HG02884 (cell line): ENCODE measurements at regions not wholly inside any gene's neighbourhood (a gene's known extent, or its start where the extent isn't known, plus 50 kb on each side); places are given as distances from the start of the nearest gene placed in this dataset.

Experiments used
- ATAC-seq: cut with Tn5 transposase; IDR thresholded peaks from one replicate; pipeline ENCODE4 v1.9.1; 2021; ENCODE audit warnings: mild to moderate bottlenecking, moderate library complexity; ENCODE audit not compliant: unreplicated experiment

DNA sequence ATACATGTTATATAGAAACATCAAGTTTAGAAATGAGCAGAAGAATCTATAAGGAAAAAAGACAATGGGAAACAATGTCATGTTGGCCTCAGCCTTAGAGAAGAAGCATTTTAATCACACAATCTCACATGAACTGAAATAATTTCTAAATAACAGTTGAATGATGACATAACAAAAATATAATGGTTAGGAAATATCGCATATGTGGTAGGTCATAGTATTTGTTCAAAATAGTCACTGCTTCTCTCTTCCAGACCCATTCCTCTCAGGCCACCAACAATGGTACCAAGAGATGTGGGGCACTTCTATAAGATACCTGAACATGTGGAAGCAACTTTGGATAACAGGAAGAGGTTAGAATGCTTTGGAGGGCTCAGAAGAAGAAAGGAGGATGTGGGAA lies 195.7 kb upstream of the PDZRN3 start:
- ATAC-seq = no peak

DNA sequence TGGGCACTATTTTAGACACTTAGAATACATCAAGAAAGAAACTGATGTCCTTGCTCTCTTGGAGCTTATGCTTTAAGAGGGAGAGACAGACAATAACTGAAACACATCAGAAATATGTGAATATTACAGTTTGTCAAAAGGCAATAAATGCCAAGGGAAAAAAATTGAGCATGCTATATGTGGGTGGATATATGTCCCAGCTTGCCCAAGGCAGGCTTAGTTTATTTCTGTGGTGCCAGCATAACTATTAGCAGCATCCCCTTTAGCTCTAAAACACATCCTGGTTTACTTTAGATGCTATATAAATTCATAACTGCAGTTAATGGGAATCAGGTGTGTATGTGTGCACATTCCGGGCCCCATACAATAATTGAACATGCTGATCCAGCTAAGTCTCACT lies 191.2 kb upstream of the PDZRN3 start:
- no peak for ATAC-seq

DNA sequence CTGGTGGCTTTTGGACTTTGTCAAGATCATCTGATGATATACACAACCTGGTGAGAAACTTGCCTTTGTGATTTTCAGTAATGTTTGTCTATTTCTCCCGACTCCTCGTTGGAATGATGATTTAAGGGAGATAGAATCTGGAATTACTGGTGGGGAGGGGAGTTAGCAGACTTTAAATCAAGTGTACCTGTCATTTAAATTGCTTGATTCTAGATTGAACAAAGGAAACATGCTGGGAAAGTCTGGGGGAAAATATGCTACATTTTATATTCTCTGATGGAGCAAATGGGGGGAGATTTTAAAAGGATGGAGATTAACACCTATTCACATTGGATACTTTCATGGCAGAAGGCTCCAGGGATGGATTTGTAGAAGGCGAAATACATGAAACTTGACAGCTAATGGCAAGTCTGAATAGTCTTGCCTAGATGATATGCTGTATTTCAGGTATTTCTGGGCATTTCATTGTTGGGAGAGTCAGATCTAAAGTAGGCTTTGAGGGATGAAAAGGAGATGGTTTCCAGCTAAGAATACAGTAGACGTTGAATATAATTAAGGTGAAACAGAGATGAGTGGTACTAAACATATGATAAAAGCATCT lies 189.1 kb upstream of the PDZRN3 start:
- no peak for ATAC-seq

DNA sequence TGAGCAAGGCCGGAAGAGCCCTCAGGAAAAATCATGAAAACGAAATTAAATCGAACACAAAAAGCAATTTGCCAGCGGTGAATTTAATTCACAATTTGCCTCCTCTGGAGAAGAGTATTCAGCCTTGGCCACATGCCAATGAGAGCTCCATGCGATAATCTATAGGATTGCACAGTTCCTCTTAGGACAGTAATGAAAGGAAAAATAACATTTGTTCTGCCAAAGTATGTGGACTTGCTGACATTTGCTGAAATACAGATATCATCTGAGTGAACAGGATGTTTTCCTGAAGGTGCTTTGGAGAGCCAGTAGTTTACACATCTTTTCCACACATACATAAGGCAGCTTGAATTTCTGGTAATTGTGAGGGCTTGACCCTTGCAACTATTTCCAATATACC lies 188.6 kb upstream of the PDZRN3 start:
- no peak for ATAC-seq

GRCh38 chr3:73812054-73812453 lies 187.3 kb upstream of the PDZRN3 start:
- ATAC-seq = no peak

DNA sequence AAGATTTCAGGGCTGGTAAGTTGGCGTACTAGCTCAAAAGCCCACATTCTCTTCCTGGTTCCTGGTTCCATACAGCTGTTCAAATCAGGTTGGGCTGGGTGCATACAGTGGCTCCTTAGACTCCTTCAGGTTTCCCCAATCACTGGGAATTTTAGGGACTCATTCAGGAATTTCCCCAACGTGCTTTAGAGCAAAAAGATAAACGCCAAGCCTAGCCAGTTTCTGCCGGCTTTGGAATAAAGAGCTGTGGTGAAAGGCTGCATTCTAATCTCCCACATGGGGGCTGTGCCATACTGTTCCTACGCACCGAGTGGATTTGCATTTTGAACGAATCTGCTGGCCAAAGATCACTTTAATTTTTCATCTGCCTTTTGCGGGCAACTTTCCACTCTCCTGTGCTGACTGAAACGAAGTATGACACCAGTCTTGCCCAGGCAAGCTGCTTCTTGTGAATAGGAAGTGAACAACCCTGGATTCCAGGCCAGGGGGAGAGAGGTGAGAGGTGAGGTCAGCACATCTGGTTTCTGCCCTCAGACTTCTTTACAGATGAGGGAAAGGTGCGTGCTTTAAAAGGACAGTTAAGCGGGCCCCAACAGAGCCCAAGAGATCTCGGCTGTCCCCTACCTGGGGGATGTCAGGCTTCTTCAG lies 184.2 kb upstream of the PDZRN3 start:
- ATAC-seq = no peak

DNA sequence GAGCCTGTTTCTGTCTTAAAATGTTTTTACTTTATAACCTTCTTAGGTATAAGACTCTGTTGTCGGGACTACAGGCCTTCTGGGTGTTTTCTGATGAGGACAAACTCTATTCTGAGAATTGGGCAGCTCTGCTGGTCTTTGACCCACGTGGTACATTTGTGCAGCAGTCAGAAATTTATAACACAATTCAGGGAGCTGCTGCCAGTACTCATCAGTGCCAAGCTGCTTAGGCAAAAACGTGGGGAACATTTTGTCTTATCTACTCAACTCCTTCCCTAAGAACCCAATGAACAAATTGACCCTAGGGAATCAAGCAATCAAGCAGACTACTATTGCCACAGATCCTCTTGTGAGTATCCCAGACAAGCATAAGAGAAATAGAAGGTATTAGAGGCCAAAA lies 180.7 kb upstream of the PDZRN3 start:
- ATAC-seq = no peak

GRCh38 chr3:73804204-73804603 lies 179.5 kb upstream of the PDZRN3 start:
- no peak for ATAC-seq

GRCh38 chr3:73801444-73801843 lies 176.7 kb upstream of the PDZRN3 start:
- ATAC-seq = no peak

DNA sequence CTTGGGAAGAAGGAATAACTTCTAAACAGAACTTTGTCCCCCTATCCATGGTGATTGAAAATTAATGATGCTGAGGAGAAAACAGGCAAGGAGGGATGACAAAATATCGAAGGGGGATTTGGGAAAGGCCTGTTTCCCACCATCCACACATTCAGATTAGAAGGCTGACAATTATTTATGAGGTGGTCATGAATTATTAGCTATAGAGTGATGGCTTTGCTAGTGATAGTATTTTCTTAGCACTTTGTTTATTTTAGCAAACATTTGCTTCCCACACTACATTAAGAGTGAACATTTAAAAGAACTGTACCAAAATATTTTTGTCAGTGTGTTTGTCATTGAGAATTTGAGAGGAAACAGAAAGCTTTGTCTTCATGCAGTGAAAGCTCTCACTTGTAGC lies 172.6 kb upstream of the PDZRN3 start:
- ATAC-seq = no peak

DNA sequence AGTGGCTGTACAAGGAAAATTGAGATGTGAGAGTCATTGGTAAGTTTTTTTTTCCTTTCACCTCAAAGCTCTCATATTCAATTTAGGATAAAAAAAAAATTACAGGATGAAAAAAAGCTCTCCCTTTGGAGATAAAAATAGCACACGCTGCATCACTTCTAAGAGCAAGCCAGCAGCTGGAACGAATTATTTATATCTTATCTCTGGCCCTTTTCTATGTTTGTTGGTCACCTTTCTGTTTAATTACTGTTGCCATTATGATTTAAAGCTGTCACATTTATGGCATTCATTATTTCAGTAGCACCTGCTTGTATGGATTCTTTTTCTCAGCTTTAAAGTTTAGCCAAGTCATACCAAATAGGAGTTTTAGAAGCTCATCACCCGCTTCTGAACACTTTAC lies 171.6 kb upstream of the PDZRN3 start:
- ATAC-seq = no peak

- ATAC-seq = no peak
Observed at GRCh38 chr3:73791356-73791755, 166.6 kb upstream of the PDZRN3 start.

DNA sequence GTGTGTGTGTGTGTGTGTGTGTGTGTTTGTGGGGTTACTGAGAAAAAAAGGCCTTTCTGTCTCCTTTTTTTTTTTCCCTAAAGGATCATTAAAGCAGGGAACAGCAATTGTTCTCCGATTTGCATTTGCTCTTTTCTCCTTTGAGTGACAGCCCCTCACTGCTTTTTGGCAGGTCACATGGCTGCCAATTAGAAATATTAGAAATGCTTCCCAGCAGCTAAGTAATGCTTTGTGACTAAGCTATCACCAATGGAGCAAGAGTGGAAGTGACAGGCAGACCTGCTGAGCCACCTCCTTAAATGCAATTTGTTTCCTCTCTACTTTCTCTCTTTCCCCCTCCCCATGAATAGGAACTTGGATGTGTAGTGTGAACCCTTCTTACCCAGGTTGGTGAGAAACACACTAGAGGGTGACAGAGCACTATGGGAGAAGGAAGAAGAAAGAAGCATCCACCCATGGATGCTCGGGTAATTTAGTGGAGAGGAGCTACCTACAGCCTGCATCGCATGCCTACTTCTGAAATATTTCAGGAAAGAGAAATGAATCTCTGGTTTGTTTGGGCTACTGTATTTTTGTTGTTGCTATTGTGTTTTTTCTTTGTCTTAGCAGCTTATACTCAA lies 165.2 kb upstream of the PDZRN3 start:
- no peak for ATAC-seq

DNA sequence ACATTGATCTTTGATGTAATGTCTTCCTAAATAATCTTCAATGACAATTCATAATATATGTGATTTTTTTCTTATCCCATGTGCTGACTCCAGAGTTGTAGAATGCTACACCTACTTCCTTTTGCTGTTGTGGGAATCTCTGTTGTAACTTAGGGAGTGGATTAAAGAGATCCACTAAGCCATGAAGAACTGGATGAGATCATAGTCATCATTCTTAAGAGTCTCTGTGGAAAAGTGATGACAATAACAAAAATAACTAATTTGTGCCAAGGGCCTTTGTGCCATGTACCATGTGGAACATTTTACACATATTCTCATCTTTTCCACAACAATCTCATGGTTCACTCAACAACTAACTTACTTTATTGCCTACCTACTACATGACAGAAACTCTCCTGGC lies 162.9 kb upstream of the PDZRN3 start:
- ATAC-seq = no peak

- ATAC-seq = no peak
Observed at GRCh38 chr3:73786998-73787397, 162.3 kb upstream of the PDZRN3 start.

DNA sequence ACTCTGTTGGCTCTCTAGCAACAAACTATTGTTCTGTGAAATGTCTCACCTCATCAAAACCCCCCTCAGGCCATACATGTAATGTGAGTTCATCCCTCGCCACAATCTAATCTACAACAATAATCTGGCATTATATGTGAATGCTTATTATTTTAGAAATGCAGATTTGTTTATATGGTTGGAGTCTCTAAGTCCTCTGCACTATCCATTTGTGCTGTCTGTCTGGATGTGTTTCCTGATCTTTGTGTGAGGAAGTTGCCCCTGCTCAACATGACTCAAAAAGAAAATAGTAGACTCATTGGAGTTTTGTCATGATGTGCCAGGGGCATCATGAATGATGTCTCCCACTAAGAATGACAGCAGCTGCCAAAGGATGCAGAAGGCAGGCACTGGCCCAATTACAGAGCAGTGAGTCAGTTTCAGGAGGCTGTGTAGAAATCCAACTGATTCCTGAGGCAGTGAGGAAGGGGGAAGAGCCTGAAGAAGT lies 161.6 kb upstream of the PDZRN3 start:
- no peak for ATAC-seq

DNA sequence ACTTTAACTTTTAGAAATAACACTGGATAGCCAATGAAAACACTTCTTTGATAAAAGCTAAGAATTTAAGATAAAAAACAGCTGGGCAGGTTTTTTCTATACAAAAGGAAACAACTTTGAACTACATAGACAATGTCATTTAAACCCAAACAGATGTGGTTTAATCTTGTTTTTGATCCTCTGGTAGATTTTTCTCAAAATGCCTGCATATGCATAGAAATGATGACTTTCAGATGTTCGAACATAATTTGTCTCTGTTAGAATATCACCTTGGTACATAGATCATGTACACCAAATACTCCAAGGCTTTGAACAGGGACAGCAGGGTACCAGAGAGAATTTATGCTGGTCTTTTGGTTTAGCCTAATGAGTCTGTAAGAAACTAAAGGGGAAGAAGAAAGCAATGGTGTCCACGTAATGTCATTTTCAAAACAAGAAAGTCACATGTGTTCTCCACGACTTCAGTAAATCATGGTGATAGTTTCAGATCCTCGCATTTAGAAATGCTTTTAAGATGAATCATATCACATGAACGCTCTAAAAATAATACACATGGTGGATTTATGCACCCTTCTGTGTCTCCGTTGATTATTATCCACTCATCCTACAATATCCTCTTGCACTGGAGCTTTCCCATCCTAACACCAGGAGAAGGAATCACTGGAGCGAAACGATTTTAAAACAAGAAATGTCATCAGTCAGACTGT lies 160.1 kb upstream of the PDZRN3 start:
- ATAC-seq = no peak

DNA sequence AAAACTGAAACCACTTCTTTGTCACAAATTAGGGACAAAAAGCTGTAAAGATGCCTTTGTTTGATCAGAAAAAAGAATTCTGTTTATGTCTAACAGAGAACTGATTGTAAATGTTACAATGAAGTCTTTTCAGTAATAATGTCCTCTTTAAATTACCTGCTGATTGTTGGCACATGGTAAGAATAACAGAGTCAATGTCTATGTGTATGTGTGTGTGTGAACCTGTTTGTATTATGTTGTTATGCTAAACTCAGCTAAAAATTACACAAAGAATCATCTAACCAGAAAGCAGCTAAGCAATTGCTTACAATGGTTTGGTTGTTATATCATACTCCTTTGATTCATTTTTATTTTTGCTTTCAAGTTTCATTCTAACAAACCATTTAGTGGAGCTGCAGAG lies 159.1 kb upstream of the PDZRN3 start:
- no peak for ATAC-seq

DNA sequence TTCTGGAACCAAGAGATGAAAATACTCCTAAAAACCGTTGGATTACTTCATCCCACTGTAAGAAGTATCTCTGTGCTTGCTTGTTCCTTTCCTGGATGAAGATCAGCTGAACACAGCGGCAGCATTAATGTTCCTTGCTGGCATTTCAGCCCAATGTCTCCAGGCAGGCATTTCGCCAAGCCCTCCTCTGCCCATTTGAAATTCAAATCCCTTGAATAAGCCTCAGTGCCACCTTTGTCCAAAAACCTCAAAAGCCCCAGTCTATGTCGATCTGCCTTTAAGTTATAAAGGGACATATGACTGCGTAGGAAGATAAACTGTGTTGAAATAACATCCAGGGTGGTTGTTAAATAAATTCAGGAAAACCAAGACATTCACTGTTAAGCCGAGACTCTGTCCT lies 156.8 kb upstream of the PDZRN3 start:
- no peak for ATAC-seq

- no peak for ATAC-seq
Observed at GRCh38 chr3:73774645-73775044, 149.9 kb upstream of the PDZRN3 start.

DNA sequence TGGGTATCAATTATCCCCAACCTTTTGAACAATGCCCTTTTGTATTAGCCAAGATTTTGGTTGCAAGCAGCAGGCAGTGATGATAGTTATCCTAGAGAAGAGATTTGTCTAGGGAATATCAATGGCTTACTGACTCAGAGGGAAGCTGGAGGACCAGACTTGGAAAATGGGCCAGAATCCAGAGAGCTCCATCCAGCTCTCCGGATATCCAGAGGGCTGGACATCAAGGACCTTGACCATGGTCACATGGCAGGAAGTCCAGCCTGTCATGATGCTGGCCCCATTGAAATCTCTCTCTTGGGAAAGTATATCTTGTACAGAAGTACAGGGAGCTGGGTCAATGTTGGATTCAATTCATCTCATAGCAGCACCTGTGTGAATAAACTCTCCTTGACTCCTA lies 148.5 kb upstream of the PDZRN3 start:
- ATAC-seq = no peak
